ENCODE measurements at regions not wholly inside any gene's neighbourhood (a gene's known extent, or its start where the extent isn't known, plus 50 kb on each side); places are given as distances from the start of the nearest gene placed in this dataset.

- no peak overlapping the region for H3K4me3 ChIP-seq (ENCODE audit: low read depth, low read length)
These were observed 339.0 kb upstream of the WWC1 start for GRCh38 chr5:167952278-167952995.

- H3K4me3 ChIP-seq (ENCODE audit: low read depth, low read length), result no peak overlapping the region
These were observed 338.2 kb upstream of the WWC1 start for GRCh38 chr5:167953151-167953798.

- H3K4me3 ChIP-seq (ENCODE audit: low read depth, low read length), result no peak overlapping the region
These were observed 329.7 kb upstream of the WWC1 start for GRCh38 chr5:167961731-167962130.

GRCh38 chr5:167964529-167964928 is 326.9 kb upstream of the WWC1 start:
- H3K4me3 ChIP-seq (ENCODE audit: low read depth, low read length), result no peak overlapping the region

- no peak overlapping the region for H3K4me3 ChIP-seq (ENCODE audit: low read depth, low read length)
These were observed 325.7 kb upstream of the WWC1 start for GRCh38 chr5:167965710-167966109.

GRCh38 chr5:167966979-167967378 is 324.5 kb upstream of the WWC1 start:
- H3K4me3 ChIP-seq (ENCODE audit: low read depth, low read length), result no peak overlapping the region

- H3K4me3 ChIP-seq (ENCODE audit: low read depth, low read length), result no peak overlapping the region
These were observed 323.8 kb upstream of the WWC1 start for GRCh38 chr5:167967494-167968177.

- no peak overlapping the region for H3K4me3 ChIP-seq (ENCODE audit: low read depth, low read length)
These were observed 322.6 kb upstream of the WWC1 start for GRCh38 chr5:167968837-167969236.

- H3K4me3 ChIP-seq (ENCODE audit: low read depth, low read length), result no peak overlapping the region
These were observed 321.4 kb upstream of the WWC1 start for GRCh38 chr5:167969998-167970397.

- H3K4me3 ChIP-seq (ENCODE audit: low read depth, low read length), result no peak overlapping the region
These were observed 319.7 kb upstream of the WWC1 start for GRCh38 chr5:167971706-167972105.

GRCh38 chr5:167973126-167973525 is 318.3 kb upstream of the WWC1 start:
- no peak overlapping the region for H3K4me3 ChIP-seq (ENCODE audit: low read depth, low read length)

GRCh38 chr5:167984951-167985350 is 306.5 kb upstream of the WWC1 start:
- H3K4me3 ChIP-seq (ENCODE audit: low read depth, low read length), result no peak overlapping the region

- no peak overlapping the region for H3K4me3 ChIP-seq (ENCODE audit: low read depth, low read length)
These were observed 306.1 kb upstream of the WWC1 start for GRCh38 chr5:167985373-167985772.

- no peak overlapping the region for H3K4me3 ChIP-seq (ENCODE audit: low read depth, low read length)
These were observed 303.8 kb upstream of the WWC1 start for GRCh38 chr5:167987490-167988280.

GRCh38 chr5:167992868-167993267 is 298.6 kb upstream of the WWC1 start:
- H3K4me3 ChIP-seq (ENCODE audit: low read depth, low read length), result no peak overlapping the region

- H3K4me3 ChIP-seq (ENCODE audit: low read depth, low read length), result no peak overlapping the region
These were observed 297.7 kb upstream of the WWC1 start for GRCh38 chr5:167993771-167994170.

- H3K4me3 ChIP-seq (ENCODE audit: low read depth, low read length), result no peak overlapping the region
These were observed 295.5 kb upstream of the WWC1 start for GRCh38 chr5:167995844-167996425.

GRCh38 chr5:167998148-167998767 is 293.2 kb upstream of the WWC1 start:
- H3K4me3 ChIP-seq (ENCODE audit: low read depth, low read length), result no peak overlapping the region

- H3K4me3 ChIP-seq (ENCODE audit: low read depth, low read length), result no peak overlapping the region
These were observed 292.3 kb upstream of the WWC1 start for GRCh38 chr5:167999182-167999581.

GRCh38 chr5:168001318-168001717 is 290.1 kb upstream of the WWC1 start:
- H3K4me3 ChIP-seq (ENCODE audit: low read depth, low read length), result no peak overlapping the region

All from iPS-11a (cell line).